GM12878 (cell line): ENCODE measurements at regions not wholly inside any gene's neighbourhood (a gene's known extent, or its start where the extent isn't known, plus 50 kb on each side); places are given as distances from the start of the nearest gene placed in this dataset.

ENCODE experiments used
- ATAC-seq: fragments of 200-7000 bp; cut with Tn5 transposase; 3 replicates; pipeline ENCODE4 v1.9.1; 2020; ENCODE audit warnings: mild to moderate bottlenecking, moderate library complexity
- BruUV-seq: library from RNA; stranded (reverse); fragments of 400-500 nt; replicated peaks from 2 replicates; lab custom pipeline; 2021; lab: Mats Ljungman, UMichigan
- CTCF ChIA-PET: fragments of 300-600 bp; sonication (Branson Sonifier 250); formaldehyde crosslinking; extraction: SDS; loops from one replicate; lab custom pipeline; 2021; ENCODE audit warnings: inconsistent platforms; lab: Yijun Ruan, JAX
- POLR2A ChIA-PET: fragments of 350-600 bp; formaldehyde crosslinking; extraction: SDS; loops from one replicate; lab custom pipeline; 2021; ENCODE audit warnings: inconsistent platforms; lab: Charles Lee
- RAD21 ChIA-PET: fragments of 300-600 bp; sonication (Branson Sonifier 250); formaldehyde crosslinking; loops from one replicate; lab custom pipeline; 2023; ENCODE audit warnings: antibody characterized with exemption; ENCODE audit not compliant: unreplicated experiment; lab: Charles Lee
- SMC1A ChIA-PET: fragments of 300-600 bp; sonication (Branson Sonifier 250); formaldehyde crosslinking; loops from one replicate; lab custom pipeline; 2023; ENCODE audit not compliant: unreplicated experiment, uncharacterized antibody; lab: Charles Lee
- DNase-seq: peaks from one replicate; pipeline ENCODE4 v3.0.0-alpha.2; 2011; ENCODE audit warnings: low read depth, low spot score
- FAIRE-seq: peaks from 3 replicates; lab custom pipeline; 2011; peaks lifted over from hg19 to GRCh38; lab: Jason Lieb, UNC
- H2AFZ ChIP-seq: 2 replicates; pipeline ENCODE4 v1.6.0; 2011; ENCODE audit warnings: low read depth, low read length, control low read depth; ENCODE audit not compliant: control insufficient read depth
- H3K27ac ChIP-seq: 2 replicates; pipeline ENCODE4 v1.5.1; 2011; ENCODE audit warnings: control low read depth; ENCODE audit not compliant: control insufficient read depth, insufficient read depth
- H3K27me3 ChIP-seq, 2 experiments: replicated peaks in 1 of 2; 2 replicates each; pipeline versions ENCODE4 v1.6.0 to v1.6.1; 2011; ENCODE audit warnings: low read length in 1 of 2; ENCODE audit not compliant: control insufficient read depth in 2 of 2, insufficient read depth in 2 of 2
- H3K36me3 ChIP-seq, 2 experiments: 2 replicates each; pipeline ENCODE4 v1.5.1; 2011; ENCODE audit warnings: low read length in 1 of 2; ENCODE audit not compliant: control insufficient read depth in 2 of 2, insufficient read depth in 2 of 2
- H3K4me1 ChIP-seq: 2 replicates; pipeline ENCODE4 v1.6.1; 2011; ENCODE audit warnings: mild to moderate bottlenecking, low read length, moderate library complexity, mixed read lengths; ENCODE audit not compliant: control insufficient read depth, insufficient read depth
- H3K4me2 ChIP-seq: 2 replicates; pipeline ENCODE4 v1.6.0; 2011; ENCODE audit warnings: control low read depth; ENCODE audit not compliant: control insufficient read depth, insufficient read depth
- H3K4me3 ChIP-seq: fragments of 200-600 bp; sonication (generic); 2 replicates; pipeline ENCODE4 v1.5.1; 2016
- H3K79me2 ChIP-seq: 2 replicates; pipeline ENCODE4 v1.6.0; 2011; ENCODE audit warnings: low read length; ENCODE audit not compliant: control insufficient read depth, insufficient read depth
- H3K9ac ChIP-seq: 2 replicates; pipeline ENCODE4 v1.8.0; 2011; ENCODE audit warnings: low read length, control low read depth, mixed read lengths; ENCODE audit not compliant: control insufficient read depth, insufficient read depth
- H3K9me3 ChIP-seq: replicated peaks from 3 replicates; pipeline ENCODE4 v1.5.1; 2011; ENCODE audit warnings: mild to moderate bottlenecking, low read length; ENCODE audit not compliant: control insufficient read depth, insufficient read depth
- H4K20me1 ChIP-seq: 2 replicates; pipeline ENCODE4 v1.6.0; 2011; ENCODE audit not compliant: control insufficient read depth, insufficient read depth
- SUPT20H ChIP-seq: IDR thresholded peaks from 2 replicates; pipeline ENCODE4 v1.6.1; 2011; ENCODE audit warnings: low read depth, mild to moderate bottlenecking, low read length, moderate library complexity, borderline replicate concordance; ENCODE audit not compliant: control insufficient read depth
- WGBS: methylation state at CpG from one replicate; pipeline ENCODE4 v1.1.6; 2016; ENCODE audit warnings: low lambda C conversion rate; ENCODE audit not compliant: insufficient replicate concordance, insufficient coverage; ENCODE audit errors: missing lambda C conversion rate; 5-methylcytosine and 5-hydroxymethylcytosine counted together
- in situ Hi-C: fragments of 300-500 bp; cut with MboI; formaldehyde crosslinking; loops from 9 replicates; pipeline ENCODE4 v1.14.3; 2018; ENCODE audit warnings: mixed read lengths
- intact Hi-C: fragments of 100-400 bp; cut with micrococcal nuclease; formaldehyde crosslinking; loops from one replicate; pipeline ENCODE4 v1.14.2; 2022; ENCODE audit not compliant: unreplicated experiment
- TF ChIP-seq, protein P1 (sequence below): fragments of 450-650 bp; IDR thresholded peaks from 2 replicates; pipeline ENCODE4 v1.6.1; 2016; ENCODE audit warnings: mild to moderate bottlenecking, moderate library complexity, borderline replicate concordance

DNA sequence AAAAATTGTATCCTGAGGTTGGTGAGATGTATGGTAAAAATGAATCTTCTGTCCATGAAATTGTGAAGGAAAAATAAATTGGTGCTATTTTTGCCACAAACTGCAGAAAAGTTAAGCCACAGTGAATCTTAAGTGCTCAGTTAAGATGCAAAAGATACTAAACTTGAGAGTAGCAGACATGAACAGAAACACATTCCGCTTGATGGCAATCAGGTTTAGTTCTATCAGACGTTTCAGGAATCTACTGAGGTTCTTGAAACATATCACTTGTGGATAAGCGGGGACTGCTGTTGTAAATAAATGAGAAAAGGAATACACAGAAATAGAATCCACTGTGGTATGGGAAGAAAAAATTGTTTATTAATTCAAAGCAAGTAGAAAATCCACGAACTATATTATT is 311.2 kb upstream of the PRR16 start (continued):
- TF ChIP-seq SUPT20H, result no peak
- TF ChIP-seq, all 136 proteins: peak for 0

DNA sequence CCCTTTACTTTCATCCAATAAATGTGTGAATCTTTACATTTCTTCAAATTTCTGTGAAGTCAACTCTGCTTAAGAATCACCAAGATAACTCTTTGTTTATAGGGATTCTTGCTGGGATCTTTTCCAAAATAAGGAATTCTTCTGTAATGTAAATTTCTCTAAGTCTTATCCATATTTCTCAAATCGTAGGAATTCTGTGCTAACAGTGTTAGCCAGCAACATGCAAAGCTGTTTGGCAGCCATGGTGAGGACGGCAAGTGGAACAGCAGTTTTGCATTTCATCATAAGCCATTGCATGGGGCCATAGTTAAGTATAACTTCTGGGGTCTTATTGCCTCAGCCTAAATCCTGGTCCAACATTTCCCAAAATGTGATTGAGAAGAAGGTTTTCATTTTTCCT is 310.5 kb upstream of the PRR16 start:
- no peak overlapping the region for H3K9ac ChIP-seq
- CTCF ChIA-PET, result no interaction called here

More for the DNA sequence above, 310.5 kb upstream of the PRR16 start:
- RAD21 ChIA-PET, result no interaction called here
- Histone ChIP-seq H2AFZ (no peak overlapping the region), H3K27ac (no peak overlapping the region), H3K36me3 (no peaks in the 10 kb centered on the region), H3K79me2 (no peaks in the 10 kb centered on the region), H3K4me1 (no peaks in the 10 kb centered on the region), H3K4me3 (no peak overlapping the region), H3K27me3 (no peaks in the 10 kb centered on the region), H3K9me3 (no peaks in the 10 kb centered on the region), H4K20me1 (no peaks in the 10 kb centered on the region), H3K4me2 (no peak overlapping the region)
- SMC1A ChIA-PET, result no interaction called here
- WGBS, result 0% methylated on average over 2 of the region's 2 CpGs
- POLR2A ChIA-PET, result no interaction called here
- DNase-seq (no peak), ATAC-seq (no peak), FAIRE-seq (no peak)
- in situ Hi-C loops (no loop called here), intact Hi-C loops (no loop called here)
- no TSS peak for BruUV-seq
- TF ChIP-seq, protein P1, sequence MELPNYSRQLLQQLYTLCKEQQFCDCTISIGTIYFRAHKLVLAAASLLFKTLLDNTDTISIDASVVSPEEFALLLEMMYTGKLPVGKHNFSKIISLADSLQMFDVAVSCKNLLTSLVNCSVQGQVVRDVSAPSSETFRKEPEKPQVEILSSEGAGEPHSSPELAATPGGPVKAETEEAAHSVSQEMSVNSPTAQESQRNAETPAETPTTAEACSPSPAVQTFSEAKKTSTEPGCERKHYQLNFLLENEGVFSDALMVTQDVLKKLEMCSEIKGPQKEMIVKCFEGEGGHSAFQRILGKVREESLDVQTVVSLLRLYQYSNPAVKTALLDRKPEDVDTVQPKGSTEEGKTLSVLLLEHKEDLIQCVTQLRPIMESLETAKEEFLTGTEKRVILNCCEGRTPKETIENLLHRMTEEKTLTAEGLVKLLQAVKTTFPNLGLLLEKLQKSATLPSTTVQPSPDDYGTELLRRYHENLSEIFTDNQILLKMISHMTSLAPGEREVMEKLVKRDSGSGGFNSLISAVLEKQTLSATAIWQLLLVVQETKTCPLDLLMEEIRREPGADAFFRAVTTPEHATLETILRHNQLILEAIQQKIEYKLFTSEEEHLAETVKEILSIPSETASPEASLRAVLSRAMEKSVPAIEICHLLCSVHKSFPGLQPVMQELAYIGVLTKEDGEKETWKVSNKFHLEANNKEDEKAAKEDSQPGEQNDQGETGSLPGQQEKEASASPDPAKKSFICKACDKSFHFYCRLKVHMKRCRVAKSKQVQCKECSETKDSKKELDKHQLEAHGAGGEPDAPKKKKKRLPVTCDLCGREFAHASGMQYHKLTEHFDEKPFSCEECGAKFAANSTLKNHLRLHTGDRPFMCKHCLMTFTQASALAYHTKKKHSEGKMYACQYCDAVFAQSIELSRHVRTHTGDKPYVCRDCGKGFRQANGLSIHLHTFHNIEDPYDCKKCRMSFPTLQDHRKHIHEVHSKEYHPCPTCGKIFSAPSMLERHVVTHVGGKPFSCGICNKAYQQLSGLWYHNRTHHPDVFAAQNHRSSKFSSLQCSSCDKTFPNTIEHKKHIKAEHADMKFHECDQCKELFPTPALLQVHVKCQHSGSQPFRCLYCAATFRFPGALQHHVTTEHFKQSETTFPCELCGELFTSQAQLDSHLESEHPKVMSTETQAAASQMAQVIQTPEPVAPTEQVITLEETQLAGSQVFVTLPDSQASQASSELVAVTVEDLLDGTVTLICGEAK, result no peak
